Parathyroid adenoma (tissue), 2 donors: ENCODE measurements at regions not wholly inside any gene's neighbourhood (a gene's known extent, or its start where the extent isn't known, plus 50 kb on each side); places are given as distances from the start of the nearest gene placed in this dataset.

ENCODE experiments used
- H2AFZ ChIP-seq: fragments of 300-600 bp; sonication (generic); one replicate; pipeline ENCODE4 v1.7.0; 2017; ENCODE audit warnings: antibody characterized with exemption, mild to moderate bottlenecking
- H3K27ac ChIP-seq: fragments of 300-600 bp; sonication (generic); one replicate; pipeline ENCODE4 v1.7.0; 2017
- H3K27me3 ChIP-seq: fragments of 300-600 bp; sonication (generic); one replicate; pipeline ENCODE4 v1.7.0; 2017; ENCODE audit warnings: low read length; ENCODE audit not compliant: control insufficient read depth, insufficient read depth
- H3K36me3 ChIP-seq: fragments of 300-600 bp; sonication (generic); one replicate; pipeline ENCODE4 v1.7.0; 2017; ENCODE audit warnings: low read length; ENCODE audit not compliant: control insufficient read depth, insufficient read depth
- H3K4me1 ChIP-seq: fragments of 300-600 bp; sonication (generic); one replicate; pipeline ENCODE4 v1.7.0; 2017; ENCODE audit warnings: control low read depth
- H3K4me2 ChIP-seq: fragments of 300-600 bp; sonication (generic); one replicate; pipeline ENCODE4 v1.7.0; 2017; ENCODE audit warnings: low read length
- H3K4me3 ChIP-seq: fragments of 300-600 bp; sonication (generic); one replicate; pipeline ENCODE4 v1.7.0; 2017; ENCODE audit warnings: low read depth, low read length
- H3K79me2 ChIP-seq: fragments of 300-600 bp; sonication (generic); one replicate; pipeline ENCODE4 v1.7.0; 2017; ENCODE audit warnings: control low read depth
- H3K9ac ChIP-seq: fragments of 300-600 bp; sonication (generic); one replicate; pipeline ENCODE4 v1.7.0; 2017; ENCODE audit warnings: mild to moderate bottlenecking
- H3K9me3 ChIP-seq: fragments of 300-600 bp; sonication (generic); one replicate; pipeline ENCODE4 v1.7.0; 2017; ENCODE audit warnings: low read length; ENCODE audit not compliant: control insufficient read depth
- TF ChIP-seq, protein P1 (sequence below): fragments of 300-600 bp; sonication (generic); IDR thresholded peaks from one replicate; pipeline ENCODE4 v1.7.0; 2017; ENCODE audit warnings: antibody characterized with exemption, mild to moderate bottlenecking
- donor health status: primary hyperparathyroidism.

DNA sequence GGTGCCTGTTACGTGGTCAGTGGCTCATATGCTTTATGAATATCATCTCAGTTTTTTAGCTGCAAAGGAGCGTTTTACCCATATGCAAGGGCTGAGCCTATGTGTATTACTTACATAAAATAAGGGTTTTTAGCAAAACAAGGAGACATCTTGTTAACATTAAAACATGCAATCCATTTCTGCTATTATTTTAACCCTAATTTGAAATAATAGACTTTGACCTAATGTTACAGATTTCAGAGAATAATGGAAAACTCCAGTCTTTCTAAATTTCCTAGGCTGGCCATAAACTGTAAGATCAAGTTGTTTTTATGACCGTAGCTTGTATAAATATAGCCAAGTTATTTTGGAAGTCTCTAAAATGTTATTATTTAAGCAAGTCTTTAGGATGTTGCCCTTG, 121.1 kb upstream of the SEMA6A start:
- Histone ChIP-seq H3K9ac (no peak overlapping the region), H3K4me1 (no peaks in the 10 kb centered on the region), H3K9me3 (no peaks in the 10 kb centered on the region), H3K4me3 (no peak overlapping the region), H3K79me2 (no peaks in the 10 kb centered on the region), H3K27ac (no peak overlapping the region), H3K4me2 (no peak overlapping the region), H3K27me3 (no peaks in the 10 kb centered on the region), H2AFZ (no peak overlapping the region), H3K36me3 (no peaks in the 10 kb centered on the region)
- TF ChIP-seq, protein P1, sequence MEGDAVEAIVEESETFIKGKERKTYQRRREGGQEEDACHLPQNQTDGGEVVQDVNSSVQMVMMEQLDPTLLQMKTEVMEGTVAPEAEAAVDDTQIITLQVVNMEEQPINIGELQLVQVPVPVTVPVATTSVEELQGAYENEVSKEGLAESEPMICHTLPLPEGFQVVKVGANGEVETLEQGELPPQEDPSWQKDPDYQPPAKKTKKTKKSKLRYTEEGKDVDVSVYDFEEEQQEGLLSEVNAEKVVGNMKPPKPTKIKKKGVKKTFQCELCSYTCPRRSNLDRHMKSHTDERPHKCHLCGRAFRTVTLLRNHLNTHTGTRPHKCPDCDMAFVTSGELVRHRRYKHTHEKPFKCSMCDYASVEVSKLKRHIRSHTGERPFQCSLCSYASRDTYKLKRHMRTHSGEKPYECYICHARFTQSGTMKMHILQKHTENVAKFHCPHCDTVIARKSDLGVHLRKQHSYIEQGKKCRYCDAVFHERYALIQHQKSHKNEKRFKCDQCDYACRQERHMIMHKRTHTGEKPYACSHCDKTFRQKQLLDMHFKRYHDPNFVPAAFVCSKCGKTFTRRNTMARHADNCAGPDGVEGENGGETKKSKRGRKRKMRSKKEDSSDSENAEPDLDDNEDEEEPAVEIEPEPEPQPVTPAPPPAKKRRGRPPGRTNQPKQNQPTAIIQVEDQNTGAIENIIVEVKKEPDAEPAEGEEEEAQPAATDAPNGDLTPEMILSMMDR = no peak

DNA sequence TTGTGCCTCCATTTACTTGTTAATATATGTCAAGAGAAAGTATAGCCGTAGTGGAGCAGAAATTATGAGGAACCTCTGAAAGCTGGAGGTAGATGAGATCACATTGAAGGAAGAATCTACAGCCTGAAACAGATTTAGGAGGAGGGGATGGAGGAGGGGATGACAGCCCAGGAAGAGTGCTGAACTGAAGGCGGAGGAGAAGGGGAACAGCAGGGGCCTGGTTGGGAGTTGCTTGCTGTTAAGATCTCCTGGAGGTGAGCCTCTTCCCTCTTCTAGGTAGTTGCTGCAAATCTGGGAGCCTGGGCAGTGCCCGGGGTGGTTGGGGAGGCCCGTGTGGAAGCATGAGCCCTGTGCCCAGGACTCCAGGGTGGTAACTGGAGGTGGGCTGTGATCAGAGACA, 111.8 kb upstream of the SEMA6A start:
- Histone ChIP-seq H3K9me3 (no peaks in the 10 kb centered on the region), H3K4me1 (no peaks in the 10 kb centered on the region), H2AFZ (no peak overlapping the region), H3K27me3 (no peaks in the 10 kb centered on the region), H3K79me2 (no peaks in the 10 kb centered on the region), H3K4me2 (no peak overlapping the region), H3K9ac (no peak overlapping the region), H3K36me3 (no peaks in the 10 kb centered on the region), H3K27ac (no peak overlapping the region), H3K4me3 (no peak overlapping the region)
- TF ChIP-seq, protein P1 = no peak

DNA sequence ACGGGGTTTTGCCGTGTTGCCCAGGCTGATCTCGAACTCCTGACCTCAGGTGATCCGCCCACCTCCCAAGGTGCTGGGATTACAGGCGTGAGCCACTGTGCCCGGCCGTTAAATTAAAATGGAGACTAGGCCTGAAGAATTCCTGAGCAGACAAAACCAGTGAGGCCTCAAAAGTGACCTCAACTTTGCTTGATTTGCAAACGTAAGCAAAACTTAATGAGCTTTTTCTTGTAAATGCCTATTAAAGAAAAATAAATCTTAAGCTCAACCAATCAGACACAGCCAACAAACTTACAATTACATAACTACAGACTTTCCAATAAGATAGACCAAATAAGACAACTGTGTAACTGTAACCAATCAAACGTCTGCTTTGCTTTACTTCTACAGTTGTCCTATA, 111.3 kb upstream of the SEMA6A start:
- no peaks in the 10 kb centered on the region for H3K9me3 ChIP-seq
- H3K79me2 ChIP-seq = no peaks in the 10 kb centered on the region
- H3K4me3 ChIP-seq = no peak overlapping the region
- no peak overlapping the region for H3K4me2 ChIP-seq
- H3K4me1 ChIP-seq = no peaks in the 10 kb centered on the region
- H3K27ac ChIP-seq = no peak overlapping the region
- TF ChIP-seq, protein P1 = no peak
- H2AFZ ChIP-seq = no peak overlapping the region
- no peaks in the 10 kb centered on the region for H3K36me3 ChIP-seq
- H3K9ac ChIP-seq = no peak overlapping the region
- no peaks in the 10 kb centered on the region for H3K27me3 ChIP-seq

DNA sequence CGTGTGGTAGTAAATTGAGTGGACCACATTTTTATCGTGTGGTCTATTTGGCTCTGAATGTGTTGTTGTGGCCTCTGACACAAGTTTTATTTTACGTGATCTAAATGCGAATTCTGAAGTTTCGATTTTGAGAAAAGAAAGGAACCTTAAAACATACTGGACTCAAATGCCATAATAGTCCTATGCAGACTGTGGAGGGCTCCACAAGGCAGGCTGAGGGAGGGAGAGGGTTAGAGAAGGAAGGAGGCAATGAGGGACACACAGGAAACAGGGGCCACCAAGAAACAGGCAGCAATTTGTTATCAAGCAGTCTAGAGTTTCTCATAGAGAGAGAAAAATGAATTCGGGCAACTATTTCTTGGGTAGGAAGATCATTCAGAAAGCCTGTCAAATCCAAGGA, 110.4 kb upstream of the SEMA6A start:
- H3K36me3 ChIP-seq = no peaks in the 10 kb centered on the region
- H3K27me3 ChIP-seq = no peaks in the 10 kb centered on the region
- no peaks in the 10 kb centered on the region for H3K9me3 ChIP-seq
- H3K4me1 ChIP-seq = no peaks in the 10 kb centered on the region
- TF ChIP-seq, protein P1 = no peak
- no peak overlapping the region for H3K4me2 ChIP-seq
- H3K9ac ChIP-seq = no peak overlapping the region
- no peaks in the 10 kb centered on the region for H3K79me2 ChIP-seq
- H3K4me3 ChIP-seq = no peak overlapping the region
- H3K27ac ChIP-seq = no peak overlapping the region
- H2AFZ ChIP-seq = no peak overlapping the region

DNA sequence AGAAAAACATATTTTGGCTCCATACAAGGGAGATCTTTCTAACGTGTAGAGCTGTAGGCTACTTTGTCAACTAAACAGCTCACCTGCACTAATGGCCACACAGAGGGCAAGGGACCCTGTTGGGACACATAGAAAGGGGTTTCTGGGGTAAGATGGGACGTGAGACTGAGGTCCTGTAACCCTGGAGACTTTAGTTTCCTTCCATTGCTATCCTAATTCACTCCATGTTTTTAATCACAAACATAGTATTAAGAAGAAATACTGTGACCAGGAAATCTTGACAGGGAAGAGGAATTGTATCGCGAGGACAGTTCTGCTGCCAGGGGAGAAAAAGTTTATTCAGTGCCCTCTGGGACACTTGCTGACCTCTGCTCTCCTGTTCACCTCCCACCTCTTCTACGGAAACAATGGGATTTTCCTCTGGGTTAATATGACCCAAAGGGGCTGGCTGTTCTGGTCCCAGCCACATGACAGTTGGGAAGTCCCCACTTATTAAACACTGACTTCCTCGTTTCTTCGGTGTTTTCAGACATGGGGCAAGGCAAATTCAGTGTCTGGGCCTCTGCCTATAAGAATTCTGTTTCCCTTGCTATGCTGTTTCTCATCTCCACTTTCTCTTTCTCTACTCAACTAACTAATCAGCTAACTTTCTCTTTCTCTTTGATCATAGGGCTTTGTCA, 106.9 kb upstream of the SEMA6A start:
- no peaks in the 10 kb centered on the region for H3K9me3 ChIP-seq
- H2AFZ ChIP-seq = no peak overlapping the region
- no peak overlapping the region for H3K4me2 ChIP-seq
- no peak overlapping the region for H3K27ac ChIP-seq
- H3K9ac ChIP-seq = no peak overlapping the region
- H3K36me3 ChIP-seq = no peaks in the 10 kb centered on the region
- H3K4me3 ChIP-seq = no peak overlapping the region
- TF ChIP-seq, protein P1 = no peak
- no peaks in the 10 kb centered on the region for H3K4me1 ChIP-seq
- no peaks in the 10 kb centered on the region for H3K79me2 ChIP-seq
- no peaks in the 10 kb centered on the region for H3K27me3 ChIP-seq
